MG63 (cell line): ENCODE measurements at regions not wholly inside any gene's neighbourhood (a gene's known extent, or its start where the extent isn't known, plus 50 kb on each side); places are given as distances from the start of the nearest gene placed in this dataset.

Experiments
- DNase-seq: peaks from one replicate; pipeline ENCODE4 v3.0.0-alpha.2; 2020
- H3K27me3 ChIP-seq: fragments of 250-450 bp; sonication (Bioruptor Pico); 2 replicates; pipeline ENCODE4 v1.5.1; 2020; ENCODE audit warnings: mild to moderate bottlenecking, moderate library complexity
- H3K36me3 ChIP-seq: fragments of 250-450 bp; sonication (Bioruptor Pico); 2 replicates; pipeline ENCODE4 v1.5.1; 2020; ENCODE audit warnings: mild to moderate bottlenecking, moderate library complexity
- H3K4me3 ChIP-seq: fragments of 250-450 bp; sonication (Bioruptor Pico); 2 replicates; pipeline ENCODE4 v1.5.1; 2020; ENCODE audit warnings: mild to moderate bottlenecking, moderate library complexity
- H3K9me3 ChIP-seq: fragments of 250-450 bp; sonication (Bioruptor Pico); 2 replicates; pipeline ENCODE4 v1.5.1; 2020; ENCODE audit warnings: mild to moderate bottlenecking, moderate library complexity

DNA sequence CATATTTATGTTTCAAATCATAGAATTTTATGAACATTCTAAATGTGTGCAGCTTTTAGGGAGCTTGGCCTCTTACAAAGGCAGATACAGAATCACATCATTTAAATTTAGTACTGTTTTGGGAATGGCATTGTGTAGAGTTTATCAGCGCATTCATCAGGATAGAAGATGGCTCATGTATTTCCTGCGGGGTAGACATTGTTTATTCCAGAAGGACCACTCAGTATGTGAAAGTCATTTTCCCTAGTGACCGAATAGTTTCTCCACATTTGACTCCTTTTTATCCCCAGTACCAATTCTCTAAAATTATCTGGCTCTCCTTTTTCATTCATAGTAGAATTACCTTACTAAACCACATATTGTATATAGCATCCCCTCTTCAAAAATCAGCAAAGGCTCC, 981.9 kb upstream of the ADGRL4 start:
- no peaks in the 10 kb centered on the region for H3K9me3 ChIP-seq
- H3K36me3 ChIP-seq: no peaks in the 10 kb centered on the region
- no peaks in the 10 kb centered on the region for H3K27me3 ChIP-seq
- no peak overlapping the region for H3K4me3 ChIP-seq
- no peak for DNase-seq

DNA sequence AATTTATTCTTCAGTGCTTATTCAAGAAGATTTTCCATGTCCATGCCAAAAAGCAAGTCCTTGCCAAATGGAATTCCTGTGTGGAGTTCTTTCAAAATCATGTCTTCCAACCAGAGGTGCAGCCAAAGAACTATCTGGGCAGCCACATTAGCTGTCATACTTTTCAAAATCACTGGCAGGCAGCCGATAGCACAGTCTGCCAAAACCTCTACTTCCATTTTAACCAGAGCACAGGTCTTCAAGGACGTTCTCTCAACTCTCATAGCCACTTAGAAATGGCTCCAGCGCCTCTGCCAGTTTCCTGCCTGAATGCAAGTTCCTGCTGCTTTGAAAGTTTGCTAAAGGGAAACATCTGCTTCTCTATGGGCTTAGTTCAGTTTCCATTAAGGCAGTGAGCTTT, 975.7 kb upstream of the ADGRL4 start:
- Histone ChIP-seq H3K4me3 (no peak overlapping the region), H3K36me3 (no peaks in the 10 kb centered on the region), H3K27me3 (peaks cover 2% of the 10 kb centered on the region), H3K9me3 (no peaks in the 10 kb centered on the region)
- peak; percentile 55 for DNase-seq

DNA sequence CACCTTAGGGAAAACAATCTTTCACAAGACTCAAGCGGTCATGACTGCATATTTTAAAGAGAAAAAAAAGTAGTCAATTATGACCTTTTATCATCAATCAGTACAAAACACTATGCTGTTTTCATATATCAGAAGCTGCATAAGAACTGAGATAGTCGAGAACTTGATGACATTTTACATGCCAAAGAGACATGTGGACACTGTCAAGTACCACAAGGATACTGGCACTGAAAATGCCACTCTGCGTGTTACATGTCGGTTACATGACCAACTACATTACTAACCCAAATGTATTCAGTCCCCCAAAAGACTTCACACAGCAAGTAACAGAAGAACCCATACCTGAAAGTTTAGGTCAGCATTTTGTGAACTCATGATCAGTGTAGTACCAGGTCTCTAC, 975.0 kb upstream of the ADGRL4 start:
- Histone ChIP-seq H3K4me3 (no peak overlapping the region), H3K36me3 (no peaks in the 10 kb centered on the region), H3K27me3 (peaks cover 2% of the 10 kb centered on the region), H3K9me3 (no peaks in the 10 kb centered on the region)
- no peak for DNase-seq

DNA sequence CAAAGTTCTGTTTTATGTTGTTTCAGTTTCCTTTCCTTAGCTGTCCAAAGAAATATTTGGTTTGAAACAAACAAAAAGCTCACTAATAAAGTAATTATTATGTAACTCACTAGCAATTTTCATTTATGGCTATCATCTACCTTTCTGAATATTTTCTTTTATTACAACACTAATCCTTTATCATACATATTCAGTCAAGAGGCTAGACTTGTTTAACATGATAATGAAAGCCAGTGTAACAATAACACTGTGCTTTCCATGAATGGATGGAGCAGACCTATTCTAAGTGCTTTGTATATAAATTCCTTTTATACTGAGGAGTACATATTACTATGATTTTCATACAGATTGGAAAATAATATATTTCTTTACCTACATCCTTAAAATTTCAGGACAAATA, 972.8 kb upstream of the ADGRL4 start:
- no peaks in the 10 kb centered on the region for H3K36me3 ChIP-seq
- no peak overlapping the region for H3K4me3 ChIP-seq
- no peak for DNase-seq
- peaks cover 2% of the 10 kb centered on the region for H3K27me3 ChIP-seq
- no peaks in the 10 kb centered on the region for H3K9me3 ChIP-seq

DNA sequence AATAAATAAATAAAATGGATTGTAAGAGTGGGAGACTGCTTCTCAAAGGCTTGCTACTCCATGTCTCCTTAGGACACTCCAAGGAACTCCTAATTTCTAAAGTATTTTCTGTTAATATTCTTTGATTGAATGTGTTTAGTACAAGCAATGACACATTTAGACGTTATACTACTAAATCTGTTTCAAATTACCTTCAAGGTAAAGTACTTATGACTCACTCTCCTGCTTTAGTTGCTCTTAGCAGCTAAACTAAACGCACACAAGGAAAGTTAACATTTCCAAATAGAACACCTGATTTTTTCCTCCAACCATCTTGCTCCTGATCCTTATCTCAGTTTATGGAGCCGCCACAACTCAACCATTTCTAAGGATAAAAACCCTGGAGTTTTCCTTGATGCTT, 969.8 kb upstream of the ADGRL4 start:
- no peak overlapping the region for H3K4me3 ChIP-seq
- peaks cover 2% of the 10 kb centered on the region for H3K27me3 ChIP-seq
- no peak for DNase-seq
- no peaks in the 10 kb centered on the region for H3K9me3 ChIP-seq
- H3K36me3 ChIP-seq: no peaks in the 10 kb centered on the region

DNA sequence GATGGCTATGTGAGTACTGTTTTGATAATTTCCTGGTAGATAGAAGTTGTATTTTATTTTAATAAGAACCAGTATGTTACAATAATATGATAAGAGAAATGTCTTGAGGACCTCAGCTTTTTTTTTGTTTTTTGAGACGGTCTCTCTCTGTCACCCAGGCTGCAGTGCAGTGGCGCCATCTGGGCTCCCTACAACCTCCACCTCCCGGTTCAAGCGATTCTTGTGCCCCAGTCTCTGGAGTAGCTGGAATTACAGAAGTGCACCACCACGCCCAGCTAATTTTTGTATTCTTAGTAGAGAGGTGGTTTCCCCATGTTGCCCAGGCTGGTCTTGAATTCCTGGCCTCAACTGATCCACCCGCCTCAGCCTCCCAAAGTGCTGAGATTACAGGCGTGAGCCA, 968.1 kb upstream of the ADGRL4 start:
- Histone ChIP-seq H3K27me3 (no peaks in the 10 kb centered on the region), H3K9me3 (no peaks in the 10 kb centered on the region), H3K36me3 (no peaks in the 10 kb centered on the region), H3K4me3 (no peak overlapping the region)
- DNase-seq: no peak

DNA sequence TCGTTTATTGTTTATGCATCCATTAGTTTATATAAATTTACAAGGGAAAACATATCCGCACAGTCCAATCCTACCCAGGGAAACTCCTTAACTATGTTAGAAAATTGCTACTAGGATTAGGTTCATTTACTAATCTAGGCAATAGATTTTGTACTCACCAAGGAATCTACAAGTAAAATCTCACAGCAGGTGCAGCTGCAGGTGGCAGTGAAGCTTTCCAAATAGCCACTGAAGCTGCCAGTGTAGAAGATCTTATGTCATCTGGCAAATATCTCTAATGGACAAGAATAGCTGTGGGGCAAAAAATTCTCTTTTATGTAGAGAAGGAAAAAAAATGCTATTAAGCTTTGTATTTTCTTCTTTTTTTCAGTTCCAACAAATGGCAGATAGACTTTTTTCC, 963.4 kb upstream of the ADGRL4 start:
- Histone ChIP-seq H3K9me3 (no peaks in the 10 kb centered on the region), H3K27me3 (no peaks in the 10 kb centered on the region), H3K4me3 (no peak overlapping the region), H3K36me3 (no peaks in the 10 kb centered on the region)
- DNase-seq: no peak

DNA sequence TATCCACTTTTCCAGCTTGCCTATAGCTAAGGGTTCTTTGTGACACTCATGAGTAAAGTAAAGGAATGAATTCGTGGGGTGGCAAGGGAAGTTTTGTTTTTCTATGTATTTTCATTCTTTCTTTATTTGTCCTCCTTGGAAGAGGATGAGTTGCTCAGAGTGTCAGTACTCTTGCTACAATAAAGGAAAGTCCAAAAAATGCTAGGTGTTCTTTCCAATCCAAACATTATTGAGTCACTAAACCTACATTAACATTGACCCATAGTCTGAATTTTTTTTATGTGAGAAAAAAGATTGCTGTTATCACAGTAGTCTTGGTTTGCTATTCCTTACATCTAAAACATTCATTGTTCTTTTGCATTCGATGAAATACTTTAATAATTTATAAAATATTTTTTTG, 959.9 kb upstream of the ADGRL4 start:
- Histone ChIP-seq H3K36me3 (no peaks in the 10 kb centered on the region), H3K9me3 (no peaks in the 10 kb centered on the region), H3K27me3 (no peaks in the 10 kb centered on the region), H3K4me3 (no peak overlapping the region)
- DNase-seq: no peak

DNA sequence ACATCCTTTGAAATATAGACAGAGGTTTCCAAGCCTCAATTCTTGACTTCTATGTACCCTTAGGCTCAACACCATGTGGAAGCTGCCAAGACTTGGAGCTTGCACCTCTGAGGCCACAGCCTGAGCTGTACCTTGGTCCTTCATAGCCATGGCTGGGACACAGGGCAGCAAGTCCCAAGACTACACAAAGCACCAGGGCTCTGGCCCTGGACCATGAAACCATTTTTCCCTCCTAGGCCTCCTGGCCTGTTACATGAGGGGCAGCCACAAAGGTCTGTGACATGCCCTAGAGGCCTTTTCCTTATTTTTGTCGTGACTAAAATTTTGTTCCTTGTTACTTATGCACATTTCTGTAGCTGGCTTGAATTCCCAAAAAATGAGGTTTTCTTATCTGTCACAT, 953.1 kb upstream of the ADGRL4 start:
- Histone ChIP-seq H3K27me3 (no peaks in the 10 kb centered on the region), H3K36me3 (no peaks in the 10 kb centered on the region), H3K4me3 (no peak overlapping the region), H3K9me3 (no peaks in the 10 kb centered on the region)
- DNase-seq: no peak

DNA sequence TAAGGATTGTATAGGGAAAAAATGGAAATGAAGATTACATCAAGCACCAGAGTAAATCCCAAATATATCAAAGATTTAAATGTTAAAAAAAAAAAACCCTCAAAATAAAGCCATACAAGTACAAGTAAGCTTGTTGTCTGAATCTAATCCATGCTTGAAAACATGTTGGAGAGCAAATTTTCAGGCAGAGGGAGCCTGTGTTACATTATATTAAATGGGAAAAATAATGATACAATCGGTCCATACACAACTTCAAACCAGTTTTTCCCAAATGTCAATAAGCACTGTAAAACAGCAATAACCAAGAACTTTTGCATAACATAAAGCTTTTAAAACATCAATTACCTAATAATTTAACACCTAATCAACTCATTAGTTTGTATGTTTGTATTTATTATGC, 949.4 kb upstream of the ADGRL4 start:
- Histone ChIP-seq H3K4me3 (no peak overlapping the region), H3K9me3 (no peaks in the 10 kb centered on the region), H3K27me3 (no peaks in the 10 kb centered on the region), H3K36me3 (no peaks in the 10 kb centered on the region)
- no peak for DNase-seq

DNA sequence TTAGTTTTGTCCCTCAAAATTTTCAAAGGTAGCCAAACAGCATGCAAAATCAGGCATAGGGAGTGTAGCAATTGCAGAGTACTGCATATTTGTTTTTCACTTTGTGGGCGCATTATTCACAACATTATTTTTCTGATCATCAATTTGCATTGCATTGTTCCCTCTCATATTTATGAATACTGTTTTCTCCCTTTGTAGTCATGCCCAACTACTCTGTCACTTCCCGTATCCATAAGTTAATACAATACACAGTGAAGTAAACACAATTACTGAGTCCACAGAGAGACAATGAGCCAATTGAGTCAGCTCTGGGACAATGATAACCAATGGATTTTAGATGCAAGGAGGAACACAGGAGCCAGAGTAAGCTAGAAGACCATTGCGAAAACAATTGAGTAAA, 944.0 kb upstream of the ADGRL4 start:
- no peak for DNase-seq
- H3K9me3 ChIP-seq: no peaks in the 10 kb centered on the region
- no peak overlapping the region for H3K4me3 ChIP-seq
- no peaks in the 10 kb centered on the region for H3K27me3 ChIP-seq
- no peaks in the 10 kb centered on the region for H3K36me3 ChIP-seq

DNA sequence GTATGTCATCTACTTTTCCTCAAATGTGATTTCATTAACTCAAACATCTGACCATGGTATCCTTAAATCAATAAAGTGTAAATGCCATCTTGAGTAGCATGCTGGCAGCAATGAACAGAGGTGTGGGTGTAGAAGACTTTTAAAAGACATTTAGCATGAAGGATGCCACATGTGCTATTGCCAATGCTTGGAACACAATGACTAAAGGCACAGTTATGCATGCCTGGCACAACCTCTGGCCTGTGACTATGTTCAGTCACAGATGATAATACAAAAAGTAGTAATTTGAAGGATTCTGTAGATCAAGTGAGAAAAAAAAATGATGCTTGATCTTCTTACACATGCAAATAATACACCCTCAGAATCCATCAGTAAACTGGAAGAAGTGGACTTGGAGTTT, 938.9 kb upstream of the ADGRL4 start:
- no peaks in the 10 kb centered on the region for H3K9me3 ChIP-seq
- no peaks in the 10 kb centered on the region for H3K36me3 ChIP-seq
- no peak overlapping the region for H3K4me3 ChIP-seq
- no peaks in the 10 kb centered on the region for H3K27me3 ChIP-seq
- DNase-seq: no peak

DNA sequence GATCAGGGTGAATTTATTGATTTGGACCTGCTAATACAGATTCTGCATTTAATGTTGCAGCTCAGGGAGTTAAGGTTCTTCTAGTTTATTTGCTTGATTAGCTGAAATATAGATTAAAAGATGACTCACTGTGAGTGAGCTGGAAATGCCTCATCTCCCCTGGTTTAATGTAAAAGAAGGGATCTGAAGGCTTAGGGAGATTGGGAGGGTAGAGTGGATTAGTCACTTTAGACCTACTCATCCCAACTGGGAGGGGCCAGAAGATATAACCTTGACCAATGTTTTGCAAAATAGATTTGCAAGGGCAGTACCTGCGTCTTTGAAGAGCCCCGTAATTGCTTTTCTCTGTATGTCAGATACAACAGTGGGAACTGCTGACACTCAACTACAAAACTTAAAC, 922.8 kb upstream of the ADGRL4 start:
- H3K4me3 ChIP-seq: no peak overlapping the region
- H3K9me3 ChIP-seq: no peaks in the 10 kb centered on the region
- no peak for DNase-seq

DNA sequence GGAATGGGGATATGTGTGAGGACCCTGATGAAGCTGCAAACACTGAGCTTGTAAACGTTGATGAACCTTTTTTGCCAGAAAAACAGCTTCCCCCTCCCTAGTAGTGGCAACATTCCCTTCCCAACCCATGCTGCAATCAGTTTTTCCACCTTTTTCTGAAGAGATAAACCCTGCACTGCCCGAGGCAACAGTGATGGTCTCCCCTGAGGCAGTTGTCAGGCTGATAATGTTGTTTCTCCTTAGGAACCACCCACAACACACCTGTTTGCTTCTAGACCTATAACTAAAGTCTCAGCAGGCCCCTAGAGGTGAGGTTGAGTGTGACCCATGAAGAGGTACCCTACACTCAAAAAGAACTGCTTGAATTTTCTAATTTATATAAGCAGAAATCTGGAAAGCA, 922.4 kb upstream of the ADGRL4 start:
- Histone ChIP-seq H3K36me3 (no peaks in the 10 kb centered on the region), H3K27me3 (no peaks in the 10 kb centered on the region), H3K4me3 (no peak overlapping the region), H3K9me3 (no peaks in the 10 kb centered on the region)
- no peak for DNase-seq

More for the DNA sequence above, 922.8 kb upstream of the ADGRL4 start:
- no peaks in the 10 kb centered on the region for H3K36me3 ChIP-seq
- no peaks in the 10 kb centered on the region for H3K27me3 ChIP-seq

DNA sequence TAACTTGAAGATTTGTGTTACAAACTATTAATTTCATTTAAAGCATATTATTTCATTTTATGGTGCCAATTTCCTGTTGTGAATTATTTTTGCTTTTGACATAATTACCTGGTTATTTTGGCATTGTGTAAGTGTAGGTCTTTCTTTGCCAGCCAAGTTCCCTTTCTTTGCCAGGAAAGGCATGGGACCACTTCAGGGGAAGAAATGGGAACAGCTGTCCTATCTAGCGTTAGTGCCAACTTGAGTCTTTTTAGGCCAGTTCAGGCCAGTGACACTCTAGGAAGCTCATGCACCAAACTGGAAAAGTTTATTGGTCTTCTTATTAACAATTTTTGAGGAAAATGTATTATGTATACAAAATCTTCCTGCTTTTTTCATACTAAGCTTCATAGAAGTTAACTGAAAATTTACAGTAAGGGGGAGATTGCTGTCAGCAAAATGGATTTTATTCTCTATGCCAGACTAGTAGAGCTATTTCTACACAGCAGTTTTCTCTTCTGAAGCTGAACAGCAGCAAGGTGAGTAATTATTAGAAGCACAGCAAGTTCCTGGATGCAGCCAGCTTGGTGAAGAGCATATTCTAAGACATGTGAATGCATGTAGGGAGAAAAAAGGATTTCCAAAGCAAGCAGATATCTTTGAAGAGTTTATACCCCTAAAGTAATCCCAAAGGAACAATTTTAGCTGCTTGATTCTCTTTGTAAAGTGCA, 914.6 kb upstream of the ADGRL4 start:
- Histone ChIP-seq H3K4me3 (no peak overlapping the region), H3K9me3 (no peaks in the 10 kb centered on the region), H3K36me3 (no peaks in the 10 kb centered on the region), H3K27me3 (no peaks in the 10 kb centered on the region)
- no peak for DNase-seq

DNA sequence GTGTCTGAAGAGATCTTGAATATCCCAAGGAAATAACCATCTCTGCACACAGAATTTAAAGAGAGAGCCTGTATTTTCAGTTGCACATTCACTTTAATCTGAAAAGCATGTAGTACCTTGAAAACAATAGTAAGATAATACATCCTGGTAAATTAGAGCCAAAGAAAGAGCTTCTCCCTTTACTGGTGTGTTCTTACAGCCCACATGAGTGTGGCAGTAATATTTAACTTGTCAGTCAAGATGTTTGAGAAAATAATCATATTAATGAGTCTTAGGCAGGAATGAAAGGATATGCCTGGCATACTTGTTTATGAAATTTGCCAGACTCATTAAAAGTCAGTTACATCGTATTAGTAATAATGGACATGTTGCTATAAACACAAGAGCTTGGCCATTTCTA, 908.4 kb upstream of the ADGRL4 start:
- H3K9me3 ChIP-seq: no peaks in the 10 kb centered on the region
- no peak for DNase-seq
- no peak overlapping the region for H3K4me3 ChIP-seq
- no peaks in the 10 kb centered on the region for H3K36me3 ChIP-seq
- no peaks in the 10 kb centered on the region for H3K27me3 ChIP-seq

DNA sequence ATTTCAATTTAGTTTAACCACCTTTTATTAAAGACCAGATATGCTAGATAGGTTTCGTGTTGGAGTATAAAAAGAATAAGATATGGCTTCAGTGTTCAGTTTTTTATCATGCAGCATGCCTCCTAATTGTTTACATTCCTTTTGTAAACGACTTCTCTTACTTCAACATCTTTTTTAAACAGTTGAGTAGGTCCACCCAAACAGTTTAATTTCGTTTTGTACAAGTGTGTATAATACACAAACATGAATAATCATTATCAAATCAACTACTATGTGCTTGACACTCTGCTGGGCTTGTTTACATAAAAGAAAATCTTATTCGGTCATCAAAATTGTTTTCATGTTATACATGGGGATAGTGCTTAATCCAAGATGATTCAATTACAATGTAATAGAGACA, 906.3 kb upstream of the ADGRL4 start:
- H3K27me3 ChIP-seq: no peaks in the 10 kb centered on the region
- no peak overlapping the region for H3K4me3 ChIP-seq
- no peak for DNase-seq
- H3K36me3 ChIP-seq: no peaks in the 10 kb centered on the region
- no peaks in the 10 kb centered on the region for H3K9me3 ChIP-seq

DNA sequence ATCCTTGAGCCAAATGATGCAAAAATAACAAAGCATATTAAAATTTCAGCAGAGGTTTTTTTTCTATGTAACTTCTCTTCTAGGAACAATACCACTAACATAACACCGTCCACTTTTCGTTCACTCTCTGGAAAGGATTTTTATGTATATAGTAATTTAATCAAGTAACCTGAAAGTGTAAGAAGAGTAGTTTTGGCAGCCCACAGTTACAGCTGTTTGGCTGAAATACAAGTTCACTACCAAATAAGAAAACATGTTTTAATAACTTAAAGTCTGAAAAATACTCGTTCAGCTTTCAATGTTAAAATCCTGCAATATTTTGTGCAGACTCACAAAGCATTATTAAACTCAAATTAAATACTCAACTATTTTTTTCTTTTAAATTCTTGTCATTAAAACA, 896.8 kb upstream of the ADGRL4 start:
- Histone ChIP-seq H3K27me3 (no peaks in the 10 kb centered on the region), H3K9me3 (no peaks in the 10 kb centered on the region), H3K4me3 (no peak overlapping the region), H3K36me3 (no peaks in the 10 kb centered on the region)
- DNase-seq: no peak

DNA sequence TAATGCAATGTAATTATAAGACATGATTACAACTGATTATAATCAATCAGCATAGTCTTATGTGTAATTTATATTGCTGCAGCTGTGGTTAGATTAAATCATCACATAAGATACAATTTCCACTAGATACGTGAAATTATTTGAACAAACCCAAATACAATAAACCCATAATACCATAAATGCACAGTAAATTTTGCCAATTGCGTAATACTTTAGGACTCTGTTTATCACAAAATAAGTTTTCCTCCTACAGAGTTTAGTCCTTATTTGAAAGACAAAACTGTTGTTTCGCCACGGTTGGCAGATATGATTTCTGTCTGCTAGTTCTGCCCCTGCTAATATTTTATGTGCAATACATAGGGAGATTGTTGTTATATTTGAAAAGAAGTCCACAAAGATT, 895.9 kb upstream of the ADGRL4 start:
- Histone ChIP-seq H3K27me3 (no peaks in the 10 kb centered on the region), H3K36me3 (no peaks in the 10 kb centered on the region), H3K4me3 (no peak overlapping the region), H3K9me3 (no peaks in the 10 kb centered on the region)
- DNase-seq: no peak
